ENCODE measurements at regions not wholly inside any gene's neighbourhood (a gene's known extent, or its start where the extent isn't known, plus 50 kb on each side); places are given as distances from the start of the nearest gene placed in this dataset.
"Not testable (repeated sequence)": the region's sequence is repeated elsewhere in the genome, so short reads cannot be mapped to it uniquely, and the experiment has no call there.

- not testable (repeated sequence) for TF ChIP-seq CTCF, POLR2A (IDR thresholded peaks at IDR 0.05)
Measured at GRCh38 chr4:34335156-34335555, 1909.2 kb downstream of the ARAP2 start.

Measured in stomach (tissue), 4 donors.